Thymus (tissue), 11 donors: ENCODE measurements at regions not wholly inside any gene's neighbourhood (a gene's known extent, or its start where the extent isn't known, plus 50 kb on each side); places are given as distances from the start of the nearest gene placed in this dataset.
"Not testable (repeated sequence)": the region's sequence is repeated elsewhere in the genome, so short reads cannot be mapped to it uniquely, and the experiment has no call there.

ENCODE experiments used
- DNase-seq, 9 donors: peaks; one replicate each; pipeline ENCODE4 v3.0.0-alpha.2; 2013; ENCODE audit warnings: low spot score in 9 of 9, low read depth in 6 of 9, missing footprints in 1 of 9
- H3K27ac ChIP-seq, 2 donors: one replicate each; pipeline ENCODE4 v1.5.1; 2013; ENCODE audit warnings: control low read depth in 1 of 2, low read depth in 1 of 2, low read length in 1 of 2, mild to moderate bottlenecking in 1 of 2, moderate library complexity in 1 of 2
- H3K27me3 ChIP-seq, 2 donors: one replicate each; pipeline ENCODE4 v1.5.1; 2013; ENCODE audit warnings: low read length in 1 of 2; ENCODE audit not compliant: control insufficient read depth in 2 of 2, insufficient read depth in 1 of 2
- H3K36me3 ChIP-seq, 2 donors: one replicate each; pipeline ENCODE4 v1.5.1; 2013; ENCODE audit warnings: low read length in 1 of 2, mild to moderate bottlenecking in 1 of 2, moderate library complexity in 1 of 2; ENCODE audit not compliant: control insufficient read depth in 2 of 2, insufficient read depth in 2 of 2
- H3K4me1 ChIP-seq, 2 donors: one replicate each; pipeline ENCODE4 v1.5.1; 2013; ENCODE audit warnings: low read length in 2 of 2; ENCODE audit not compliant: control insufficient read depth in 2 of 2, insufficient read depth in 2 of 2
- H3K4me3 ChIP-seq, 2 donors: one replicate each; pipeline ENCODE4 v1.5.1; 2013; ENCODE audit warnings: low read length in 2 of 2, control low read depth in 1 of 2, mild to moderate bottlenecking in 1 of 2
- H3K9me3 ChIP-seq, 2 donors: one replicate each; pipeline ENCODE4 v1.5.1; 2013; ENCODE audit warnings: low read length in 1 of 2, mild to moderate bottlenecking in 1 of 2; ENCODE audit not compliant: control insufficient read depth in 2 of 2, insufficient read depth in 1 of 2
- WGBS: extraction: QIAGEN DNeasy Blood & Tissue Kit; methylation state at CpG from one replicate; pipeline ENCODE4 v1.1.7; 2013; 5-methylcytosine and 5-hydroxymethylcytosine counted together
- donor health status: healthy.

DNA sequence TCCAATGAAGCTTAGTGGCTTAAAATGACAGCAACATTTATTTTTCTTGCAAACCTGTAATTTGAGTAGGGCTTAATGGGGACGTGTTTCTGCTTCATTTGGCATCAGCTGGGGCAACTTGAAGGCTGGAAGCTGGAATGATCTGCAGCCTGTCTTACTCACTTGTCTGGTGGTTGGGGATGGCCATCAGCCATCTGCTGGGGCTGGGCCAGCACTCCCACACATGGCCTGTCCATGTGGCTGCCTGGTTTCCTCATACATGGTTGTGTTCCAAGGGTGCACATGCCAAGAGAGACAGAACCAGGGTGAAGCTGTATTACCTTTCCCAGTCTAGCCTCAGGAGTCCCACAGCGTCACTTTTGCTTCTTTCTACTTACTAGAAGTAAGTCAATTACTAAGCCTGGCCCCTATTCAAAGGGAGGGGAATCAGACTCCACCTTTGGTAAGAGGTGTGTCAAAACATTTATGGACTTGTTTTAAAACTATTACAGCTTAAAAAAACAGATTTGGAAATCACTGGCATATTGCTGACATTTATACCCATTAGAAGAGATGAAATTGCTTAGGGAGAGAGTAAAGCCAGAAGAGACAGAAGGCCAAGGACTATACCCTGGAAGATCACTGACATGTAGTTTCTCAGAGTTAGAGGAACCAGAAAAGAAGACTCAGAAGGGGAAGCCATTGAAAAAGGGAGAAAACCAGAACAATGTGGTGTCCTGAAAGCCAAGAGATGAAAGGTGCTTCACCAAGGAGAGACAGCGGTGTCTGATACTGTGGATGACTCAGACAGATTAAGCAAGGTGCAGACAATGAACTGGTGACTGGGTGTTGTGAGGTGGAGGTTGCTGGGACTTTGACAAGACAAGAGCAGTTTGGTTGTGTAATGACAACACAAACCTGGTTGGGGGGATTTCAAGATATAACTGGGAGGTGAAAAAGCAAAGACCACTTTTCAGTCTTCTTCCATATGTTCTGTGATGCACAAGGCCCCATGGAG, 345.2 kb downstream of the GJA1 start:
- peak in 6 of 9 donors; percentile 2 to 44 (median 8) for DNase-seq
- Histone ChIP-seq H3K4me3 (no peak overlapping the region), H3K36me3 (no peaks in the 10 kb centered on the region), H3K27ac (peak overlapping the region; percentile 42 to 60), H3K27me3 (no peaks in the 10 kb centered on the region), H3K9me3 (peaks cover 0 to 3% of the 10 kb centered on the region in 2 donors), H3K4me1 (no peaks in the 10 kb centered on the region)
- WGBS, result 88% methylated on average over 3 of the region's 3 CpGs

- Histone ChIP-seq H3K9me3 (no peaks in the 10 kb centered on the region), H3K27ac (no peak overlapping the region), H3K4me3 (no peak overlapping the region), H3K27me3 (no peaks in the 10 kb centered on the region), H3K4me1 (no peaks in the 10 kb centered on the region), H3K36me3 (no peaks in the 10 kb centered on the region)
- WGBS, result 87% methylated on average over 6 of the region's 6 CpGs
- DNase-seq, result no peak
Measured at GRCh38 chr6:121791396-121792315, 356.2 kb downstream of the GJA1 start.

DNA sequence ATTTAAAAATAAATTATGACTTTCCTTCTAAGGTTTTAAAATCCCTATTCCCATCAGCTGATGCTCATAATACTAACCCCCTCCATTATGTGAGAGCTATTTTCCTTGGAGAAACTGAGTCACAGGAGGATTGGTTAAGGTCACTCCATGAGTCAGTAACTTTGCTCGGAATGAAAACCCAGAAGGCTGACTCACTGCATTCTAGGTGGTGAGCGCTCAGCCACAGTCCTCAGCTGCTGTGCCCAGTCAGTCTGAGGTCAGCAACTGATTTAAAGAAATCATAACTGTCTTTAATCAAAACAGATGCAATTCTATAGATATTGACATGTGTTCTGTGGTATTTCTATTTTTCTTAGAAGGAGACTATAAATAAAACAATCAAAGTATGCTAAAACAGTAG, 359.2 kb downstream of the GJA1 start:
- H3K4me3 ChIP-seq, result no peak overlapping the region
- H3K27ac ChIP-seq, result no peak overlapping the region
- no peaks in the 10 kb centered on the region for H3K36me3 ChIP-seq
- no peak for DNase-seq
- 95% methylated on average over 2 of the region's 2 CpGs for WGBS
- H3K4me1 ChIP-seq, result no peaks in the 10 kb centered on the region
- no peaks in the 10 kb centered on the region for H3K27me3 ChIP-seq
- no peaks in the 10 kb centered on the region for H3K9me3 ChIP-seq

DNA sequence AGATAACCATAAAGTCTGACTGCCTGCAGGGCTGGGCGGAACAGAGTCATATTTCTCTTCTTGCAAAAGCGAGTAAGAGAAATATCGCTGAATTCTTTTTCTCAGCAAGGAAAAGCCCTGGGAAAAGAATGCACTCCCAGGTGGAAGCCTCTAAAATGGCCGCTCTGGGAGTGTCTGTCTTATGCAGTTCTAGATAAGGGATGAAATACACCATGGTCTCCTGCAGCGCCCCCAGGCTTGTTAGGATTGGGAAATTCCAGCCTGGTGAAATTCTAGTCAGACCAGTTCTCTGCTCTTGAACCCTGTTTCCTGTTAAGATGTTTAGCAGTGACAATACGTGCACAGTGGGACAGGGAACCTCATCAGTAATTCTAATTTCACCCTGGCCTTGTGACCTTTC, 362.2 kb downstream of the GJA1 start:
- not testable (repeated sequence) for H3K4me3 ChIP-seq, H3K27me3 ChIP-seq, DNase-seq, H3K4me1 ChIP-seq, H3K36me3 ChIP-seq, H3K27ac ChIP-seq, H3K9me3 ChIP-seq
- 97% methylated on average over 6 of the region's 6 CpGs for WGBS

DNA sequence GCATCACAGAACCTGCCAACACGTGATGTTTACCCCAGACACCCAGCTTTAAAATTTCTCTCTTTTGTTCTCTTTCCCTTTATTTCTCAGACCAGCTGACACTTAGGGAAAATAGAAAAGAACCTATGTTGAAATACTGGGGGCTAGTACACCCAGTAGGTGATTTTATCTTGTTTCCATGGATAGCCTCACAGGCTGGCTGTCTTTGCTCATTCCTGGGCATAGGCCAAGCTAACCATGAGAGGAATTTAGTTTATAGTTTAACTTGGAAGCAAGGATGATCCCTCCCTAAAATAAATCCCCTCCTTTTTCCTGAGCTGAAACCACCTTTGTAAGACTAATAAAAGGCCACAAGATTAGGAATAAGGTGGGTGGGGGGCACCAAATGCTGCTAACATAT, 362.7 kb downstream of the GJA1 start:
- DNase-seq, H3K27me3 ChIP-seq, H3K9me3 ChIP-seq, H3K36me3 ChIP-seq, H3K4me1 ChIP-seq, H3K4me3 ChIP-seq, H3K27ac ChIP-seq: not testable (repeated sequence)
- 87% methylated on average over 1 of the region's 1 CpG for WGBS

GRCh38 chr6:121799574-121799973, 364.1 kb downstream of the GJA1 start:
- no peak overlapping the region for H3K27ac ChIP-seq
- H3K36me3 ChIP-seq, result no peaks in the 10 kb centered on the region
- H3K9me3 ChIP-seq, result peaks cover 0 to 4% of the 10 kb centered on the region in 2 donors
- H3K4me3 ChIP-seq, result no peak overlapping the region
- H3K4me1 ChIP-seq, result no peaks in the 10 kb centered on the region
- no peaks in the 10 kb centered on the region for H3K27me3 ChIP-seq
- no peak for DNase-seq

- 93% methylated on average over 1 of the region's 1 CpG for WGBS
- Histone ChIP-seq H3K4me1 (no peaks in the 10 kb centered on the region), H3K36me3 (no peaks in the 10 kb centered on the region), H3K9me3 (peaks cover 0 to 4% of the 10 kb centered on the region in 2 donors), H3K27ac (no peak overlapping the region), H3K27me3 (no peaks in the 10 kb centered on the region), H3K4me3 (no peak overlapping the region)
- DNase-seq, result no peak
Measured at GRCh38 chr6:121800047-121800446, 364.6 kb downstream of the GJA1 start.

- Histone ChIP-seq H3K36me3 (no peaks in the 10 kb centered on the region), H3K27ac (no peak overlapping the region), H3K4me1 (no peaks in the 10 kb centered on the region), H3K4me3 (no peak overlapping the region), H3K27me3 (no peaks in the 10 kb centered on the region), H3K9me3 (peaks cover 0 to 4% of the 10 kb centered on the region in 2 donors)
- DNase-seq, result no peak
- WGBS, result 97% methylated on average over 1 of the region's 1 CpG
Measured at GRCh38 chr6:121806116-121806515, 370.7 kb downstream of the GJA1 start.

GRCh38 chr6:121809211-121809610, 373.8 kb downstream of the GJA1 start:
- DNase-seq, result no peak
- no peaks in the 10 kb centered on the region for H3K36me3 ChIP-seq
- no peaks in the 10 kb centered on the region for H3K9me3 ChIP-seq
- H3K4me1 ChIP-seq, result no peaks in the 10 kb centered on the region
- H3K4me3 ChIP-seq, result no peak overlapping the region
- no peaks in the 10 kb centered on the region for H3K27me3 ChIP-seq
- H3K27ac ChIP-seq, result no peak overlapping the region
- WGBS, result 96% methylated on average over 3 of the region's 3 CpGs
